GM19328 (cell line): ENCODE measurements at regions not wholly inside any gene's neighbourhood (a gene's known extent, or its start where the extent isn't known, plus 50 kb on each side); places are given as distances from the start of the nearest gene placed in this dataset.
"Not testable (repeated sequence)": the region's sequence is repeated elsewhere in the genome, so short reads cannot be mapped to it uniquely, and the experiment has no call there.

Experiments used
- ATAC-seq: cut with Tn5 transposase; IDR thresholded peaks from one replicate; pipeline ENCODE4 v1.9.1; 2021; ENCODE audit warnings: mild to moderate bottlenecking, moderate library complexity; ENCODE audit not compliant: unreplicated experiment

GRCh38 chr9:129547063-129547462 lies 73.8 kb downstream of the C9orf50 start:
- ATAC-seq: no peak

GRCh38 chr9:129545876-129546275 lies 75.0 kb downstream of the C9orf50 start:
- ATAC-seq: not testable (repeated sequence)

- ATAC-seq: no peak
Observed at GRCh38 chr9:129544761-129545160, 76.1 kb downstream of the C9orf50 start.

GRCh38 chr9:129542741-129543140 lies 78.2 kb downstream of the C9orf50 start:
- ATAC-seq: no peak

GRCh38 chr9:129541270-129541669 lies 79.6 kb downstream of the C9orf50 start:
- ATAC-seq: no peak

- ATAC-seq: no peak
Observed at GRCh38 chr9:129539446-129539845, 81.5 kb downstream of the C9orf50 start.

GRCh38 chr9:129531860-129532402 lies 89.0 kb downstream of the C9orf50 start:
- not testable (repeated sequence) for ATAC-seq

- not testable (repeated sequence) for ATAC-seq
Observed at GRCh38 chr9:129527955-129528354, 92.9 kb downstream of the C9orf50 start.

GRCh38 chr9:129525656-129526196 lies 95.2 kb downstream of the C9orf50 start:
- ATAC-seq: no peak

- ATAC-seq: no peak
Observed at GRCh38 chr9:129524582-129525270, 96.2 kb downstream of the C9orf50 start.

- ATAC-seq: no peak
Observed at GRCh38 chr9:129523943-129524581, 96.8 kb downstream of the C9orf50 start.

GRCh38 chr9:129522351-129522750 lies 98.5 kb downstream of the C9orf50 start:
- ATAC-seq: no peak

GRCh38 chr9:129520082-129520481 lies 100.8 kb downstream of the C9orf50 start:
- ATAC-seq: no peak

GRCh38 chr9:129518074-129518473 lies 102.8 kb downstream of the C9orf50 start:
- ATAC-seq: no peak

- ATAC-seq: no peak
Observed at GRCh38 chr9:129517006-129517405, 103.9 kb downstream of the C9orf50 start.

- no peak for ATAC-seq
Observed at GRCh38 chr9:129514891-129515290, 106.0 kb downstream of the C9orf50 start.

GRCh38 chr9:129514497-129514867 lies 106.4 kb downstream of the C9orf50 start:
- no peak for ATAC-seq

GRCh38 chr9:129513856-129514496 lies 106.9 kb downstream of the C9orf50 start:
- ATAC-seq: no peak

- no peak for ATAC-seq
Observed at GRCh38 chr9:129513282-129513681, 107.6 kb downstream of the C9orf50 start.

- ATAC-seq: no peak
Observed at GRCh38 chr9:129511285-129511900, 109.5 kb downstream of the C9orf50 start.

GRCh38 chr9:129509533-129509928 lies 111.4 kb downstream of the C9orf50 start:
- no peak for ATAC-seq
